Endothelial cell of umbilical vein (primary cell): ENCODE measurements at regions not wholly inside any gene's neighbourhood (a gene's known extent, or its start where the extent isn't known, plus 50 kb on each side); places are given as distances from the start of the nearest gene placed in this dataset.

Experiments
- CTCF ChIP-seq, 2 donors: IDR thresholded peaks; 1 replicate in 1 of 2; 2 replicates in 1 of 2; pipeline ENCODE4 v1.5.1; 2011; ENCODE audit warnings: low read length in 2 of 2, mild to moderate bottlenecking in 2 of 2, moderate library complexity in 2 of 2, control low read depth in 1 of 2, inconsistent platforms in 1 of 2, low read depth in 1 of 2; ENCODE audit not compliant: insufficient read depth in 1 of 2; ENCODE audit errors: extremely low read depth in 1 of 2
- EZH2 ChIP-seq: IDR thresholded peaks from 2 replicates; pipeline ENCODE4 v1.6.1; 2012; ENCODE audit warnings: borderline replicate concordance, low read depth, mild to moderate bottlenecking, moderate library complexity, low read length, inconsistent platforms; ENCODE audit not compliant: severe bottlenecking
- FOS ChIP-seq: IDR thresholded peaks from 2 replicates; pipeline ENCODE4 v1.6.1; 2011; ENCODE audit warnings: mild to moderate bottlenecking, low read length, moderate library complexity, borderline replicate concordance; ENCODE audit not compliant: insufficient read depth
- GATA2 ChIP-seq: IDR thresholded peaks from 2 replicates; pipeline ENCODE4 v1.7.0; 2011; ENCODE audit warnings: low read depth, mild to moderate bottlenecking, moderate library complexity, mixed read lengths, low read length; ENCODE audit not compliant: insufficient read length, insufficient read depth
- JUN ChIP-seq: IDR thresholded peaks from 2 replicates; pipeline ENCODE4 v1.6.1; 2011; ENCODE audit warnings: borderline replicate concordance, low read depth; ENCODE audit not compliant: insufficient read length, insufficient read depth
- MAX ChIP-seq: IDR thresholded peaks from 2 replicates; pipeline ENCODE4 v1.6.1; 2011; ENCODE audit not compliant: insufficient read depth, insufficient read length
- MYC ChIP-seq: IDR thresholded peaks from one replicate; pipeline ENCODE4 v1.6.1; 2011; ENCODE audit warnings: mild to moderate bottlenecking, low read depth, low read length
- POLR2A ChIP-seq: IDR thresholded peaks from 2 replicates; pipeline ENCODE4 v1.6.1; 2012; ENCODE audit warnings: low read depth, mild to moderate bottlenecking, control low read depth, low read length
- POLR2AphosphoS5 ChIP-seq: IDR thresholded peaks from 2 replicates; pipeline ENCODE4 v1.6.1; 2012; ENCODE audit warnings: low read depth, mild to moderate bottlenecking, control low read depth, low read length, moderate library complexity; ENCODE audit not compliant: insufficient read depth

- TF ChIP-seq GATA2 (no peak), CTCF (IDR thresholded peaks at IDR 0.05; ENCODE audit: extremely low read depth in 1 of 2, insufficient read depth in 1 of 2, low read depth in 1 of 2, low read length in 2 of 2) (no peak), JUN (no peak), EZH2 (no peak), POLR2A (no peak), POLR2AphosphoS5 (no peak), MAX (no peak), FOS (no peak), MYC (no peak)
Measured at GRCh38 chr5:19270153-19270552, 717.8 kb downstream of the CDH18 start.
